HPDE6-E6E7 (cell line): ENCODE measurements at regions not wholly inside any gene's neighbourhood (a gene's known extent, or its start where the extent isn't known, plus 50 kb on each side); places are given as distances from the start of the nearest gene placed in this dataset.
"Not testable (repeated sequence)": the region's sequence is repeated elsewhere in the genome, so short reads cannot be mapped to it uniquely, and the experiment has no call there.

Experiments
- DNase-seq: peaks from one replicate; pipeline ENCODE4 v3.0.0; 2011; ENCODE audit warnings: missing footprints; ENCODE audit errors: extremely low spot score

- DNase-seq = no peak
Measured at GRCh38 chr6:14754751-14755513, 490.9 kb upstream of the JARID2 start.

- DNase-seq = no peak
Measured at GRCh38 chr6:14756340-14756739, 489.5 kb upstream of the JARID2 start.

- DNase-seq = no peak
Measured at GRCh38 chr6:14757014-14757413, 488.9 kb upstream of the JARID2 start.

GRCh38 chr6:14757418-14757817 is 488.5 kb upstream of the JARID2 start:
- no peak for DNase-seq

GRCh38 chr6:14758421-14759081 is 487.3 kb upstream of the JARID2 start:
- DNase-seq = peak; percentile 86

- DNase-seq = no peak
Measured at GRCh38 chr6:14759976-14760672, 485.7 kb upstream of the JARID2 start.

- no peak for DNase-seq
Measured at GRCh38 chr6:14762077-14762476, 483.8 kb upstream of the JARID2 start.

GRCh38 chr6:14763139-14763538 is 482.7 kb upstream of the JARID2 start:
- DNase-seq = peak; percentile 88

GRCh38 chr6:14763616-14764015 is 482.3 kb upstream of the JARID2 start:
- DNase-seq = no peak

- no peak for DNase-seq
Measured at GRCh38 chr6:14765106-14765505, 480.8 kb upstream of the JARID2 start.

- DNase-seq = no peak
Measured at GRCh38 chr6:14765721-14766390, 480.0 kb upstream of the JARID2 start.

- no peak for DNase-seq
Measured at GRCh38 chr6:14766391-14766994, 479.4 kb upstream of the JARID2 start.

- no peak for DNase-seq
Measured at GRCh38 chr6:14767226-14767625, 478.6 kb upstream of the JARID2 start.

- no peak for DNase-seq
Measured at GRCh38 chr6:14770040-14770439, 475.8 kb upstream of the JARID2 start.

- DNase-seq = no peak
Measured at GRCh38 chr6:14770572-14770971, 475.3 kb upstream of the JARID2 start.

- no peak for DNase-seq
Measured at GRCh38 chr6:14771016-14771415, 474.9 kb upstream of the JARID2 start.

GRCh38 chr6:14772188-14772587 is 473.7 kb upstream of the JARID2 start:
- DNase-seq = no peak

GRCh38 chr6:14775528-14775927 is 470.3 kb upstream of the JARID2 start:
- no peak for DNase-seq

- DNase-seq = no peak
Measured at GRCh38 chr6:14776307-14776706, 469.6 kb upstream of the JARID2 start.

- DNase-seq = no peak
Measured at GRCh38 chr6:14781772-14782525, 463.9 kb upstream of the JARID2 start.

GRCh38 chr6:14782921-14783464 is 462.9 kb upstream of the JARID2 start:
- DNase-seq = not testable (repeated sequence)
